ENCODE measurements at regions not wholly inside any gene's neighbourhood (a gene's known extent, or its start where the extent isn't known, plus 50 kb on each side); places are given as distances from the start of the nearest gene placed in this dataset.

GRCh38 chr2:37832590-37833197 is 92.4 kb upstream of the RMDN2 start:
- DNase-seq (ENCODE audit: low read depth in 1 of 2, low spot score in 1 of 2) (peak; percentile 84 to 88), FAIRE-seq (peak; percentile 96), ATAC-seq (peak; percentile 99)
- WGBS (ENCODE audit: missing lambda C conversion rate) = 4% methylated on average over 3 of the region's 3 CpGs
- Histone ChIP-seq H3K4me1 (peaks cover 20% of the 10 kb centered on the region), H3K27ac (peak overlapping the region; percentile 41 to 43; a peak in 2 of 6 replicates), H3K9me3 (no peaks in the 10 kb centered on the region), H3K4me2 (peak overlapping the region; percentile 20; the same call in 2 of the 3 replicates), H3K4me3 (no peak overlapping the region)
- TF ChIP-seq JUNB (IDR thresholded peaks at IDR 0.05) = no peak
- TF ChIP-seq MAX (IDR thresholded peaks at IDR 0.05) = 0 out of 2 replicates have a peak, but pooled peaks have one; percentile 26
- TF ChIP-seq HES2 (IDR thresholded peaks at IDR 0.05) = no peak
- TF ChIP-seq SMC3 (IDR thresholded peaks at IDR 0.05) = peak; percentile 100
- TF ChIP-seq CTCF (IDR thresholded peaks at IDR 0.05) = peak; percentile 99
- TF ChIP-seq RAD21 (conservative IDR thresholded peaks at IDR 0.05 in 1 of 2, IDR thresholded peaks at IDR 0.05 in 1 of 2) = peak; percentile 100
- ChIA-PET POLR2A (interaction anchor here (0.6 to 1.9 kb wide), 3 partner anchors 160 to 418 kb away, joined by 3 to 12 read pairs (median 7); no protein-coding TSS in a partner anchor), CTCF (interaction anchor here (0.5 to 15.3 kb wide), 90 partner anchors 8 to 471 kb away, joined by 3 to 433 read pairs (median 4); partner anchors contain the start of gene CDC42EP3)

- ATAC-seq (no peak), FAIRE-seq (no peak), DNase-seq (ENCODE audit: low read depth in 1 of 2, low spot score in 1 of 2) (no peak)
- TF ChIP-seq ZFP36 (IDR thresholded peaks at IDR 0.05; ENCODE audit: borderline replicate concordance, partially characterized antibody) (no peak), USF2 (IDR thresholded peaks at IDR 0.05) (no peak), FOXS1 (CRISPR knock-in tag; IDR thresholded peaks at IDR 0.05) (no peak), ESRRA (IDR thresholded peaks at IDR 0.05; ENCODE audit: borderline replicate concordance, low read length) (no peak), RCOR1 (IDR thresholded peaks at IDR 0.05; ENCODE audit: low read depth, low read length) (no peak), TFCP2L1 (CRISPR knock-in tag; IDR thresholded peaks at IDR 0.05) (no peak), PHF8 (IDR thresholded peaks at IDR 0.05; ENCODE audit: borderline replicate concordance, low read depth) (no peak), CTCF (IDR thresholded peaks at IDR 0.05) (no peak), CHD2 (IDR thresholded peaks at IDR 0.05; ENCODE audit: low read length, partially characterized antibody) (no peak), MAX (IDR thresholded peaks at IDR 0.05) (no peak), HOXB13 (CRISPR knock-in tag; IDR thresholded peaks at IDR 0.05; ENCODE audit: low read depth) (no peak)
- 60% methylated on average over 7 of the region's 7 CpGs for WGBS (ENCODE audit: missing lambda C conversion rate)
- ChIA-PET POLR2A (interaction anchor here (1.3 to 1.9 kb wide), 2 partner anchors 161 to 418 kb away, joined by 7 to 12 read pairs; no protein-coding TSS in a partner anchor), CTCF (interaction anchor here (0.6 to 15.3 kb wide), 67 partner anchors 7 to 471 kb away, joined by 3 to 433 read pairs (median 6); partner anchors contain the start of gene CDC42EP3)
- H3K4me1 ChIP-seq = peaks cover 13% of the 10 kb centered on the region; the same call in 2 of the 3 replicates
- no peak overlapping the region for H3K4me2 ChIP-seq
- no peak overlapping the region; a peak in 1 of 6 replicates for H3K27ac ChIP-seq
- no peak overlapping the region for H3K4me3 ChIP-seq
- no peaks in the 10 kb centered on the region for H3K9me3 ChIP-seq
These were observed 91.7 kb upstream of the RMDN2 start for GRCh38 chr2:37833423-37833822.

Measured in A549 (cell line).